GM12891 (cell line): ENCODE measurements at regions not wholly inside any gene's neighbourhood (a gene's known extent, or its start where the extent isn't known, plus 50 kb on each side); places are given as distances from the start of the nearest gene placed in this dataset.

Experiments
- POLR2A ChIP-seq: IDR thresholded peaks from 2 replicates; pipeline ENCODE4 v1.6.1; 2011; ENCODE audit warnings: low read depth, low read length, control low read depth
- SPI1 ChIP-seq: IDR thresholded peaks from 2 replicates; pipeline ENCODE4 v1.6.1; 2011; ENCODE audit warnings: low read depth, low read length, control low read depth

DNA sequence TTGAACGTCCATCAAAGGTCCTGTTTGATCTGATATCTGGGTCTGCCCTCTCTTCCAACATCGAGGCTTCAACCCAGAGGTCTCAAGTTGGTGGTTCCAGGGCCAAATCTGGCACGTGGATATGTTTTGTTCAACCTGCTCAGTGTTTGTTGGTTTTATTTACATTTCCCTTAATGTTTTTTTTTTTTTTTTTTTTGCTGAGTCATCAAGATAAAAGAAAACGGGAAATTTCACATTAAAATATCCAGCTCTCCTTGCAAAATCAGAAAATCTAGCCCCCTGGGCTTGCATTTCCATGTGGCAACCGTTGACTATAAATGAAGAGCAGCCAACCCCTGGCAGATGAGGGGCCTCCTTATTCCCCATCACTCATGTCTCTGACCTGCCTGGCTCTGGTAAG is 765.6 kb upstream of the TBX3 start:
- TF ChIP-seq SPI1 = no peak
- no peak for TF ChIP-seq POLR2A
